GM18505 (cell line): ENCODE measurements at regions not wholly inside any gene's neighbourhood (a gene's known extent, or its start where the extent isn't known, plus 50 kb on each side); places are given as distances from the start of the nearest gene placed in this dataset.

Source experiments
- ATAC-seq: cut with Tn5 transposase; IDR thresholded peaks from one replicate; pipeline ENCODE4 v1.9.1; 2021; ENCODE audit not compliant: unreplicated experiment
- POLR2A ChIP-seq: IDR thresholded peaks from 4 replicates; pipeline ENCODE4 v1.6.1; 2011; ENCODE audit warnings: borderline replicate concordance; ENCODE audit not compliant: insufficient read depth, insufficient read length; ENCODE audit errors: extremely low read depth

GRCh38 chr5:17690473-17690872 lies 56.2 kb downstream of the TAF11L14 start:
- TF ChIP-seq POLR2A, result no peak
- no peak for ATAC-seq

DNA sequence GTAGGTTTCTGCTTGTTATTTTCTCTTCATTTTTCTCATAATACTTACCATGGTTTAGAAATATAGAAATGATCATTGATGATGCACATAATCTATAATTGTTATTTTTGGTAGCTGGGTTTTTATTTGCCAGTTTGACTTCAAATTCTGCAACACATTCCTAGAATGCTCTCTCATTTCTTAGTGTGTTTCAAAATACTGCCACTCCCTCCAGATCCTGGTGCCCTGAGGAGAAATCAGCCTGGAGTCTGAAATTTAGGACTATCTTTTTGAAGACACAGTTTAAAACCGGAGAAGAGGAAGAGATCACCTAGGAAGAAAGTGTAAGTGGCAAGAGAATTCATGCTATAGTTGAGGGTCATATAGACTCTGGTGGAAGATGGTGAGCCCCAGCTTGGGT lies 57.5 kb downstream of the TAF11L14 start:
- TF ChIP-seq POLR2A, result no peak
- ATAC-seq, result no peak

DNA sequence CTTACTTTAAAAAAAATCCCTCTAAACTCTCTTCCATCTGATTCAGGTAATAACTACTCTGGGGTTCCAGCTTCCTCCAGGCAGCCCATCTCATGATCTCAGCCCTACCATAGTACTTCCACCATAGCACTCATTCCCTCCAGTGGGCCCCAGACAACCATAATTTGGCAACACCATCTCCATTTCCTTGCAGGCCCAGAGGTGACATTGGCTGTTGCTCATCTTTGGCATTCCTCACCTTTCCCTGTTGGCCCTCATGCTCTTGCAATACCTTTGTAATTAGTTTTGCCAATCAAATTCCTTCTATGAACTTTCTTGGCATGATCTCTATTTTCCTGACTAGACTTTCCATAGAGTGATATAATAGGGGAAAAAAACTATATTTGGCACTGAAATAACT lies 60.1 kb downstream of the TAF11L14 start:
- TF ChIP-seq POLR2A, result no peak
- ATAC-seq, result no peak

- no peak for TF ChIP-seq POLR2A
- no peak for ATAC-seq
These were observed 60.7 kb downstream of the TAF11L14 start for GRCh38 chr5:17694914-17695313.

DNA sequence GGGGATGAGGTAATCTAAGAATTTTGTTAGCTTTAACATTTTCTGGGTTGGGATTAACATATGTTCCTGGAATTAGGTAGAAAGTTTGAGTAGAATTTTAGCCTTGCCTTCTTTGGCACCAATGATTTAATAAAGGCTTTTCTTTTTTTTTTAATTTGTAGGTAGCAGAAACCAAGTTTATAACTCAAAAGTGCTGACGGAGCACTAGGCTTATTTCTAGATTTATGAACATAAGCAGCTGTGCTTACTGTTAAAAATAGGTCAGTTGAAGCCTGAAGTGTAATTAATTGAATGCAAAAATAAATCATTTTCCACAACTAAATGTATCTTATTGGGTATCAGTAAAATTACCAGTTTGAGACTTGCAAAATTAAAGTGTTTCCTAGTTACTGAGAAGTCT lies 62.4 kb downstream of the TAF11L14 start:
- no peak for ATAC-seq
- TF ChIP-seq POLR2A, result no peak

DNA sequence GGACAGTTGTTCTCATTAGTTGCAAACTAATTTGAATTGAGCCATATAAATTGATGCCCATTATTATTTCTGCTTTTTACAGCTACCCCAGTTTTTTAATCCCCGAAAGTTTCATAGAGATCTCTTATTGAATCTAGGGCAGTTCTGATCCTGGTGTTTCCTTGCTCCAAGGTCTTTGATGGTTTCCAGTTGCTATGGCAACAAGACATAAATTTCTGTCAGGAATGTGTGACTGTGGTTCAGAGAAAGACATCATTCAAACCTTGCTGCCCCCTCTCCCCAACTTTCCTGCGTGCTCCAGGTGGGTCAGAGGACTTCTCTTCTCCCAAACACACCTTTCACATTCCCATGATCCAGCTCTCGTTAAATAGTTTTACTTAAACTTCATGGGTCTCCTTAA lies 63.4 kb downstream of the TAF11L14 start:
- ATAC-seq, result no peak
- no peak for TF ChIP-seq POLR2A

GRCh38 chr5:17709011-17709710 lies 74.9 kb downstream of the TAF11L14 start:
- ATAC-seq, result no peak
- TF ChIP-seq POLR2A, result no peak

GRCh38 chr5:17713301-17713700 lies 79.0 kb downstream of the TAF11L14 start:
- no peak for ATAC-seq
- no peak for TF ChIP-seq POLR2A

GRCh38 chr5:17714186-17714585 lies 79.9 kb downstream of the TAF11L14 start:
- TF ChIP-seq POLR2A, result no peak
- no peak for ATAC-seq

DNA sequence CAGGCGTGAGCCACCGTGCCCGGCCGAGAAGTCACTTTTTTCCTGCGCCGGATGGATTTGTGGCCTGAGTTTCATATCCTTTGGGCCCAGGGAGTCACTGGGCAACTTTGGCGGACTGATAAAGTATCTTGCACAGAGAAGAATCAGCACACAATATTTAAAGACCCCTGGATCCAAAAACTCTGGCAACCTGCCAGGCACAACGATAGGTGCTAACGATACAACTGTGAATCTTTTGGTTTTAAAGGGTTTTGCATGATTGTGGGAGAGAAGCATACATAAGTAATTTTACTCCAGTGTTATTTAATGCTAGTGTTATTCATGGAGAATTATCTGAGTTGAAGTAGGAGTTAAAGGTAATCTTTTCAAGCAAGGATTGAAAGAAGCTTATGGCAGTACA lies 85.3 kb downstream of the TAF11L14 start:
- no peak for TF ChIP-seq POLR2A
- ATAC-seq, result no peak

DNA sequence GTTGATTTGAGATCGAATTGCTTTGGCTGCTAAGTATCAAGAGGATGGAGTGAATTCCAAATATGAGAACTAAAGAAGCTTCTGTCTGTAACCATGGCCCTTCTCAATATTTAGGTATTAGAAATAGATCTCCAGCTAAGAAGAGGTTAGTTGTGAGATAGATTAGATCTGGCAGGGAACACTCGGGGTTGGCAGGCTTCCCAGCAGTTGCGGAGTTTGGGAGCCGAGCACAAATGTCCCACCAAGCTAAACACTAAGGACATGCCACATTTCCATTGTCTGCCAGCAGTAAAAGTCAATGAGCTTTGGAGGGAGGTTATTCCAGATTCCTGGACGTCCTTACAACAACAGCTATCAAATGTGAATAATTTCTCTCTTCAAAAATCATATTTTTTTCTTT lies 85.8 kb downstream of the TAF11L14 start:
- no peak for ATAC-seq
- no peak for TF ChIP-seq POLR2A

GRCh38 chr5:17723876-17724275 lies 89.6 kb downstream of the TAF11L14 start:
- no peak for ATAC-seq

GRCh38 chr5:17727098-17727497 lies 92.8 kb downstream of the TAF11L14 start:
- no peak for ATAC-seq
- TF ChIP-seq POLR2A, result no peak

More at GRCh38 chr5:17723876-17724275, 89.6 kb downstream of the TAF11L14 start:
- TF ChIP-seq POLR2A, result no peak

GRCh38 chr5:17730421-17730820 lies 96.2 kb downstream of the TAF11L14 start:
- no peak for TF ChIP-seq POLR2A
- no peak for ATAC-seq
